ENCODE measurements at regions not wholly inside any gene's neighbourhood (a gene's known extent, or its start where the extent isn't known, plus 50 kb on each side); places are given as distances from the start of the nearest gene placed in this dataset.

DNA sequence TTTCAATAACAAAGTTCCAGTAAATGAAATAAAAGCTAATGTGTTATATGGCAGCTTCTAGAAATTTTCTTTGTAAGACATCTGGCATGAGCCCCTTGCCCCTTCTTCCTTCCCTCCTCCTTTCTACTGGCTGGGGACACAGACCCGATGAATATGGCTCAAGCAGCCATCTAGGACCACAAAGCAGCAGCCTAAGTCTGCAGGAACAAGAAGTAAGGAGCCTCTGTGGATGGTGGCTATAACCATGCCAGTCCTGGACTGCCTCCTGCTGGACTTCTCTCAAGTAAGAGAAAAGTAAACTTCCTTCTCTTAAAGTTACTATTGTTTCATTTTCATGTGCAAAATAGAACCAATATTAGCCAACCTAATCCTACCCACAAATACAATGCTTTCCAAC, 114.9 kb upstream of the DST start:
- H3K27me3 Mint-ChIP-seq (ENCODE audit: insufficient read depth, low read depth, poor library complexity): peaks cover 3% of the 10 kb centered on the region
- Histone ChIP-seq H3K79me2 (replicated peaks; ENCODE audit: insufficient read depth) (peaks cover 95% of the 10 kb centered on the region), H3K4me1 (ENCODE audit: insufficient read depth) (peaks cover 80% of the 10 kb centered on the region), H3F3A (replicated peaks; ENCODE audit: low read depth) (no peaks in the 10 kb centered on the region), H2AFZ (no peak overlapping the region), H3K27me3 (ENCODE audit: insufficient read depth) (no peaks in the 10 kb centered on the region), H3K4me3 (no peak overlapping the region), H3K9me2 (ENCODE audit: insufficient read depth) (no peaks in the 10 kb centered on the region), H4K20me1 (replicated peaks; ENCODE audit: insufficient read depth) (no peaks in the 10 kb centered on the region), H3K36me3 (ENCODE audit: insufficient read depth) (no peaks in the 10 kb centered on the region), H3K4me2 (no peak overlapping the region; the same call in 1 of the 2 replicates), H3K27ac (ENCODE audit: low read depth) (no peak overlapping the region)
- TF ChIP-seq STAT1 (IDR thresholded peaks at IDR 0.05; ENCODE audit: unreplicated experiment): no peak
- TF ChIP-seq, protein P1, sequence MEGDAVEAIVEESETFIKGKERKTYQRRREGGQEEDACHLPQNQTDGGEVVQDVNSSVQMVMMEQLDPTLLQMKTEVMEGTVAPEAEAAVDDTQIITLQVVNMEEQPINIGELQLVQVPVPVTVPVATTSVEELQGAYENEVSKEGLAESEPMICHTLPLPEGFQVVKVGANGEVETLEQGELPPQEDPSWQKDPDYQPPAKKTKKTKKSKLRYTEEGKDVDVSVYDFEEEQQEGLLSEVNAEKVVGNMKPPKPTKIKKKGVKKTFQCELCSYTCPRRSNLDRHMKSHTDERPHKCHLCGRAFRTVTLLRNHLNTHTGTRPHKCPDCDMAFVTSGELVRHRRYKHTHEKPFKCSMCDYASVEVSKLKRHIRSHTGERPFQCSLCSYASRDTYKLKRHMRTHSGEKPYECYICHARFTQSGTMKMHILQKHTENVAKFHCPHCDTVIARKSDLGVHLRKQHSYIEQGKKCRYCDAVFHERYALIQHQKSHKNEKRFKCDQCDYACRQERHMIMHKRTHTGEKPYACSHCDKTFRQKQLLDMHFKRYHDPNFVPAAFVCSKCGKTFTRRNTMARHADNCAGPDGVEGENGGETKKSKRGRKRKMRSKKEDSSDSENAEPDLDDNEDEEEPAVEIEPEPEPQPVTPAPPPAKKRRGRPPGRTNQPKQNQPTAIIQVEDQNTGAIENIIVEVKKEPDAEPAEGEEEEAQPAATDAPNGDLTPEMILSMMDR (conservative IDR thresholded peaks at IDR 0.05; ENCODE audit: low read depth in 2 of 2): peak; percentile 59 to 70
- H3K9me3 Mint-ChIP-seq: no peaks in the 10 kb centered on the region
- peak overlapping the region; percentile 67; the same call in 1 of the 2 replicates for H3K27ac Mint-ChIP-seq
- no peaks in the 10 kb centered on the region for H3K36me3 Mint-ChIP-seq (ENCODE audit: low read depth)
- H3K4me1 Mint-ChIP-seq: peaks cover 59% of the 10 kb centered on the region
- DNase-seq (ENCODE audit: low spot score) (peak; percentile 44), ATAC-seq (peak; percentile 68)
- no peak overlapping the region; the same call in 2 of the 3 replicates for H3K4me3 Mint-ChIP-seq

DNA sequence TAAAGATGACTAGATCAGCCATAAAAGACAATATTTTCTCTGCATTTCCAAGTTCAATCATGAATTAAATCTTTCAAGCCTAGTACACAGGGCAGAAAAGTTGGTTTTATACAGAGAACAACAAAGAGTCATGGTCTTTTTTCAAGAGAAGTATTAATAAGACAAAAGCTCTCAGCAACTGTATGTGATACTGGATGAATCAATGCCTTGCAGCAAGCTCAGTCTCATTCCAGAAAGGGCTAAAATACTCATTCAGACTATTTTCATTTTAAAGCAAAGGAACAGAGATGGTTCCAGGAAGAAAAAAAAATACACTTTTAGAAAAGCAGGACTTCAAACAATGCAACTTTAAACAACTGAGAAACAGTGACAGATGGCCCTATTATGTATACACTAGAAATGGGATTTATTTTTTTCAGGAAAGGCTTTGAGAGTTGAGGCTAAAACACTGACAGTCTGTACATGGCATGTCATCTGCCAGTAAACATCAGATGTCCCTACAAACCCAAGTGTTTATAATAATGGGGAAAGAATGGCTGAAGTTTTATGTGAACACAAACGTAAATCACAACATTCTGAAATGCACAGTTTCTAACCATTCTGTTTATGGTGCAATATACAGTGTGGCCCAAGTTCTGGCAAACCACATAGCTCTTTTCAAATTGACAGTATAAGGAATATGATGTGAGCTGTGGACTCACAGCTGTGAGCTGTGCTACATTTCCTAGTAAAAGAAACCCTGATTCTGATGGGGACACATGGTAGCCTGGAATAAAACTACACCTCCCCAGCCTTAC, 114.3 kb upstream of the DST start:
- Histone ChIP-seq H2AFZ (no peak overlapping the region), H3F3A (replicated peaks; ENCODE audit: low read depth) (no peaks in the 10 kb centered on the region), H3K4me1 (ENCODE audit: insufficient read depth) (peaks cover 85% of the 10 kb centered on the region), H3K9me2 (ENCODE audit: insufficient read depth) (no peaks in the 10 kb centered on the region), H3K4me3 (no peak overlapping the region), H3K79me2 (replicated peaks; ENCODE audit: insufficient read depth) (peaks cover 93% of the 10 kb centered on the region), H3K27ac (ENCODE audit: low read depth) (0 out of 2 replicates have a peak overlapping the region, but pooled peaks have one; percentile 33), H3K36me3 (ENCODE audit: insufficient read depth) (no peaks in the 10 kb centered on the region), H3K4me2 (no peak overlapping the region; the same call in 1 of the 2 replicates), H3K27me3 (ENCODE audit: insufficient read depth) (no peaks in the 10 kb centered on the region), H4K20me1 (replicated peaks; ENCODE audit: insufficient read depth) (no peaks in the 10 kb centered on the region)
- peaks cover 63% of the 10 kb centered on the region for H3K4me1 Mint-ChIP-seq
- peak overlapping the region; percentile 8; the same call in 1 of the 2 replicates for H3K27ac Mint-ChIP-seq
- peaks cover 3% of the 10 kb centered on the region for H3K27me3 Mint-ChIP-seq (ENCODE audit: insufficient read depth, low read depth, poor library complexity)
- no peak overlapping the region for H3K4me3 Mint-ChIP-seq
- ATAC-seq (no peak), DNase-seq (ENCODE audit: low spot score) (no peak)
- no peaks in the 10 kb centered on the region for H3K9me3 Mint-ChIP-seq
- no peaks in the 10 kb centered on the region for H3K36me3 Mint-ChIP-seq (ENCODE audit: low read depth)
- TF ChIP-seq JUNB (IDR thresholded peaks at IDR 0.05; ENCODE audit: unreplicated experiment) (no peak), ZNF114 (CRISPR knock-in tag; IDR thresholded peaks at IDR 0.05) (no peak), CREB1 (CRISPR knock-in tag; IDR thresholded peaks at IDR 0.05; ENCODE audit: low read depth) (no peak), EZH2 (IDR thresholded peaks at IDR 0.05; ENCODE audit: low read depth, unreplicated experiment) (no peak), ZNF331 (CRISPR knock-in tag; IDR thresholded peaks at IDR 0.05; ENCODE audit: low read depth) (no peak), EZH2phosphoT487 (IDR thresholded peaks at IDR 0.05; ENCODE audit: unreplicated experiment) (no peak)
- TF ChIP-seq, protein P2, sequence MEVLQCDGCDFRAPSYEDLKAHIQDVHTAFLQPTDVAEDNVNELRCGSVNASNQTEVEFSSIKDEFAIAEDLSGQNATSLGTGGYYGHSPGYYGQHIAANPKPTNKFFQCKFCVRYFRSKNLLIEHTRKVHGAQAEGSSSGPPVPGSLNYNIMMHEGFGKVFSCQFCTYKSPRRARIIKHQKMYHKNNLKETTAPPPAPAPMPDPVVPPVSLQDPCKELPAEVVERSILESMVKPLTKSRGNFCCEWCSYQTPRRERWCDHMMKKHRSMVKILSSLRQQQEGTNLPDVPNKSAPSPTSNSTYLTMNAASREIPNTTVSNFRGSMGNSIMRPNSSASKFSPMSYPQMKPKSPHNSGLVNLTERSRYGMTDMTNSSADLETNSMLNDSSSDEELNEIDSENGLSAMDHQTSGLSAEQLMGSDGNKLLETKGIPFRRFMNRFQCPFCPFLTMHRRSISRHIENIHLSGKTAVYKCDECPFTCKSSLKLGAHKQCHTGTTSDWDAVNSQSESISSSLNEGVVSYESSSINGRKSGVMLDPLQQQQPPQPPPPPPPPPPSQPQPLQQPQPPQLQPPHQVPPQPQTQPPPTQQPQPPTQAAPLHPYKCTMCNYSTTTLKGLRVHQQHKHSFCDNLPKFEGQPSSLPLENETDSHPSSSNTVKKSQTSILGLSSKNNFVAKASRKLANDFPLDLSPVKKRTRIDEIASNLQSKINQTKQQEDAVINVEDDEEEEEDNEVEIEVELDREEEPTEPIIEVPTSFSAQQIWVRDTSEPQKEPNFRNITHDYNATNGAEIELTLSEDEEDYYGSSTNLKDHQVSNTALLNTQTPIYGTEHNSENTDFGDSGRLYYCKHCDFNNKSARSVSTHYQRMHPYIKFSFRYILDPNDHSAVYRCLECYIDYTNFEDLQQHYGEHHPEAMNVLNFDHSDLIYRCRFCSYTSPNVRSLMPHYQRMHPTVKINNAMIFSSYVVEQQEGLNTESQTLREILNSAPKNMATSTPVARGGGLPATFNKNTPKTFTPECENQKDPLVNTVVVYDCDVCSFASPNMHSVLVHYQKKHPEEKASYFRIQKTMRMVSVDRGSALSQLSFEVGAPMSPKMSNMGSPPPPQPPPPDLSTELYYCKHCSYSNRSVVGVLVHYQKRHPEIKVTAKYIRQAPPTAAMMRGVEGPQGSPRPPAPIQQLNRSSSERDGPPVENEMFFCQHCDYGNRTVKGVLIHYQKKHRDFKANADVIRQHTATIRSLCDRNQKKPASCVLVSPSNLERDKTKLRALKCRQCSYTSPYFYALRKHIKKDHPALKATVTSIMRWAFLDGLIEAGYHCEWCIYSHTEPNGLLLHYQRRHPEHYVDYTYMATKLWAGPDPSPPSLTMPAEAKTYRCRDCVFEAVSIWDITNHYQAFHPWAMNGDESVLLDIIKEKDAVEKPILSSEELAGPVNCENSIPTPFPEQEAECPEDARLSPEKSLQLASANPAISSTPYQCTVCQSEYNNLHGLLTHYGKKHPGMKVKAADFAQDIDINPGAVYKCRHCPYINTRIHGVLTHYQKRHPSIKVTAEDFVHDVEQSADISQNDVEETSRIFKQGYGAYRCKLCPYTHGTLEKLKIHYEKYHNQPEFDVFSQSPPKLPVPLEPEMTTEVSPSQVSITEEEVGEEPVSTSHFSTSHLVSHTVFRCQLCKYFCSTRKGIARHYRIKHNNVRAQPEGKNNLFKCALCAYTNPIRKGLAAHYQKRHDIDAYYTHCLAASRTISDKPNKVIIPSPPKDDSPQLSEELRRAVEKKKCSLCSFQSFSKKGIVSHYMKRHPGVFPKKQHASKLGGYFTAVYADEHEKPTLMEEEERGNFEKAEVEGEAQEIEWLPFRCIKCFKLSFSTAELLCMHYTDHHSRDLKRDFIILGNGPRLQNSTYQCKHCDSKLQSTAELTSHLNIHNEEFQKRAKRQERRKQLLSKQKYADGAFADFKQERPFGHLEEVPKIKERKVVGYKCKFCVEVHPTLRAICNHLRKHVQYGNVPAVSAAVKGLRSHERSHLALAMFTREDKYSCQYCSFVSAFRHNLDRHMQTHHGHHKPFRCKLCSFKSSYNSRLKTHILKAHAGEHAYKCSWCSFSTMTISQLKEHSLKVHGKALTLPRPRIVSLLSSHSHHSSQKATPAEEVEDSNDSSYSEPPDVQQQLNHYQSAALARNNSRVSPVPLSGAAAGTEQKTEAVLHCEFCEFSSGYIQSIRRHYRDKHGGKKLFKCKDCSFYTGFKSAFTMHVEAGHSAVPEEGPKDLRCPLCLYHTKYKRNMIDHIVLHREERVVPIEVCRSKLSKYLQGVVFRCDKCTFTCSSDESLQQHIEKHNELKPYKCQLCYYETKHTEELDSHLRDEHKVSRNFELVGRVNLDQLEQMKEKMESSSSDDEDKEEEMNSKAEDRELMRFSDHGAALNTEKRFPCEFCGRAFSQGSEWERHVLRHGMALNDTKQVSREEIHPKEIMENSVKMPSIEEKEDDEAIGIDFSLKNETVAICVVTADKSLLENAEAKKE (CRISPR knock-in tag; IDR thresholded peaks at IDR 0.05): no peak
- TF ChIP-seq, protein P1 (conservative IDR thresholded peaks at IDR 0.05; ENCODE audit: low read depth in 2 of 2): no peak

Measured in GM23338 (cell line).